ENCODE measurements at regions not wholly inside any gene's neighbourhood (a gene's known extent, or its start where the extent isn't known, plus 50 kb on each side); places are given as distances from the start of the nearest gene placed in this dataset.

DNA sequence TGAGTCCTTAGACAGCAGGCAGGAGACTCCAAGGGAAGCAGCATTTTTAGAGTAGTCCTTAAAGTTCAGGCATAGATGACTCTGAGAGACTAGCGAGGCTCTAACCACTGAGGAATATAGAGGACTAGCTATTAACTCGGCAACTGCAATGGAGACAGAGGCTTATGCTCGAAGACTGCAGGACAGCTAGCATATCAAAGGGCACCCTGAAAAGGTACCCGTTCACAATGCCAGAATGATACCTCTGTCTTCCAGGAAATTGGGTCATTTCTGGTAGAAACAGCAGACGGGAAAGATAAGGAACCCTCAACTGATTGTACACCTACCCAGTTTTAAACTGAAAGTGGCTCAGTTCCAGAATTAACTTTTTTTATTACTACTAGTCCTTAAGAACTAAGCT is 1204.0 kb upstream of the ZEB2 start:
- Histone ChIP-seq H3K4me1 (ENCODE audit: control insufficient read depth, insufficient read depth, low read length) (no peaks in the 10 kb centered on the region), H3K27ac (ENCODE audit: low read depth, low read length) (no peak overlapping the region), H3K27me3 (ENCODE audit: control insufficient read depth, insufficient read depth, low read length) (no peaks in the 10 kb centered on the region), H3K4me3 (ENCODE audit: low read depth, low read length) (no peak overlapping the region), H3K9me3 (ENCODE audit: control insufficient read depth, insufficient read depth, low read length) (peaks cover 2% of the 10 kb centered on the region), H3K36me3 (ENCODE audit: control insufficient read depth, insufficient read depth, low read length) (no peaks in the 10 kb centered on the region)
- WGBS (ENCODE audit: insufficient coverage): 90% methylated on average over 4 of the region's 5 CpGs
- DNase-seq (ENCODE audit: low read depth in 4 of 6, low spot score in 6 of 6): no peak

- no peak for DNase-seq (ENCODE audit: low read depth in 4 of 6, low spot score in 6 of 6)
- Histone ChIP-seq H3K27ac (ENCODE audit: low read depth, low read length) (no peak overlapping the region), H3K27me3 (ENCODE audit: control insufficient read depth, insufficient read depth, low read length) (no peaks in the 10 kb centered on the region), H3K4me3 (ENCODE audit: low read depth, low read length) (no peak overlapping the region), H3K9me3 (ENCODE audit: control insufficient read depth, insufficient read depth, low read length) (peaks cover 2% of the 10 kb centered on the region), H3K4me1 (ENCODE audit: control insufficient read depth, insufficient read depth, low read length) (no peaks in the 10 kb centered on the region), H3K36me3 (ENCODE audit: control insufficient read depth, insufficient read depth, low read length) (no peaks in the 10 kb centered on the region)
- WGBS (ENCODE audit: insufficient coverage): no CpG with 5 or more reads among the region's 1 CpG
Observed at GRCh38 chr2:145721681-145722080, 1201.8 kb upstream of the ZEB2 start.

- 100% methylated on average over 1 of the region's 2 CpGs for WGBS (ENCODE audit: insufficient coverage)
- no peaks in the 10 kb centered on the region for H3K27me3 ChIP-seq (ENCODE audit: control insufficient read depth, insufficient read depth, low read length)
Observed at GRCh38 chr2:145715601-145716000, 1195.7 kb upstream of the ZEB2 start.

GRCh38 chr2:145710303-145710702 is 1190.4 kb upstream of the ZEB2 start:
- Histone ChIP-seq H3K27ac (ENCODE audit: low read depth, low read length) (no peak overlapping the region), H3K4me3 (ENCODE audit: low read depth, low read length) (no peak overlapping the region), H3K27me3 (ENCODE audit: control insufficient read depth, insufficient read depth, low read length) (no peaks in the 10 kb centered on the region), H3K4me1 (ENCODE audit: control insufficient read depth, insufficient read depth, low read length) (no peaks in the 10 kb centered on the region), H3K9me3 (ENCODE audit: control insufficient read depth, insufficient read depth, low read length) (no peaks in the 10 kb centered on the region), H3K36me3 (ENCODE audit: control insufficient read depth, insufficient read depth, low read length) (no peaks in the 10 kb centered on the region)
- no CpG with 5 or more reads among the region's 2 CpGs for WGBS (ENCODE audit: insufficient coverage)
- no peak for DNase-seq (ENCODE audit: low read depth in 4 of 6, low spot score in 6 of 6)

More at GRCh38 chr2:145715601-145716000, 1195.7 kb upstream of the ZEB2 start:
- H3K27ac ChIP-seq (ENCODE audit: low read depth, low read length): no peak overlapping the region
- H3K9me3 ChIP-seq (ENCODE audit: control insufficient read depth, insufficient read depth, low read length): peaks cover 2% of the 10 kb centered on the region
- no peaks in the 10 kb centered on the region for H3K4me1 ChIP-seq (ENCODE audit: control insufficient read depth, insufficient read depth, low read length)
- no peak overlapping the region for H3K4me3 ChIP-seq (ENCODE audit: low read depth, low read length)
- no peaks in the 10 kb centered on the region for H3K36me3 ChIP-seq (ENCODE audit: control insufficient read depth, insufficient read depth, low read length)
- DNase-seq (ENCODE audit: low read depth in 4 of 6, low spot score in 6 of 6): no peak

GRCh38 chr2:145702305-145702704 is 1182.4 kb upstream of the ZEB2 start:
- Histone ChIP-seq H3K9me3 (ENCODE audit: control insufficient read depth, insufficient read depth, low read length) (no peaks in the 10 kb centered on the region), H3K4me3 (ENCODE audit: low read depth, low read length) (no peak overlapping the region), H3K36me3 (ENCODE audit: control insufficient read depth, insufficient read depth, low read length) (no peaks in the 10 kb centered on the region), H3K4me1 (ENCODE audit: control insufficient read depth, insufficient read depth, low read length) (no peaks in the 10 kb centered on the region), H3K27me3 (ENCODE audit: control insufficient read depth, insufficient read depth, low read length) (no peaks in the 10 kb centered on the region), H3K27ac (ENCODE audit: low read depth, low read length) (no peak overlapping the region)
- no CpG with 5 or more reads among the region's 1 CpG for WGBS (ENCODE audit: insufficient coverage)
- no peak for DNase-seq (ENCODE audit: low read depth in 4 of 6, low spot score in 6 of 6)

DNA sequence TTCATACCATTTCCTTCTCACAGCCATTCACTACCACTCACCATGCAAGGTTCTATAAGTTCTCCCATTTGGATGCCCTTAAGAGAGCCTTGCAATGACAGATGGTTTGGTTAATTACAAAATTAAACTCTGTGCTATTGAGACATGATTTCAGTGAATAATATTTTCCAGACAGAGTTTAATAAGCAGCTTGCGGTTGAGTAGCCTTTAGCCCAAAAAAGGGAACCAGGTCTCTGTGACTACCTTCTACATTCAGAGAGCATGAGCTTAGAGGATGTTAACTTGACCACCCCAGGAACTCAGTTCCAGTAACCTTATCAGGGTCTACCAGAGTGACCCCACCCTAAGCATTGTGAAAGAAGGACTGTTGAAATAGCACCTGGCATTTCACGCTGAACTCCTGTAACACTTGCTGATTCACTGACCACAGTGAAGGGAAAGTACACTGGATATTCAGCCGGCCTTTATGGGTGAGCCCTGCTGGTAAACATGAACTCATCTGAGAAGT is 1173.1 kb upstream of the ZEB2 start:
- WGBS (ENCODE audit: insufficient coverage): 100% methylated on average over 1 of the region's 3 CpGs
- no peaks in the 10 kb centered on the region for H3K4me1 ChIP-seq (ENCODE audit: control insufficient read depth, insufficient read depth, low read length)
- H3K9me3 ChIP-seq (ENCODE audit: control insufficient read depth, insufficient read depth, low read length): no peaks in the 10 kb centered on the region
- H3K4me3 ChIP-seq (ENCODE audit: low read depth, low read length): no peak overlapping the region
- no peak for DNase-seq (ENCODE audit: low read depth in 4 of 6, low spot score in 6 of 6)
- H3K27me3 ChIP-seq (ENCODE audit: control insufficient read depth, insufficient read depth, low read length): no peaks in the 10 kb centered on the region
- H3K27ac ChIP-seq (ENCODE audit: low read depth, low read length): no peak overlapping the region
- H3K36me3 ChIP-seq (ENCODE audit: control insufficient read depth, insufficient read depth, low read length): no peaks in the 10 kb centered on the region

- Histone ChIP-seq H3K36me3 (ENCODE audit: control insufficient read depth, insufficient read depth, low read length) (no peaks in the 10 kb centered on the region), H3K27ac (ENCODE audit: low read depth, low read length) (no peak overlapping the region), H3K27me3 (ENCODE audit: control insufficient read depth, insufficient read depth, low read length) (no peaks in the 10 kb centered on the region), H3K4me1 (ENCODE audit: control insufficient read depth, insufficient read depth, low read length) (no peaks in the 10 kb centered on the region), H3K9me3 (ENCODE audit: control insufficient read depth, insufficient read depth, low read length) (no peaks in the 10 kb centered on the region), H3K4me3 (ENCODE audit: low read depth, low read length) (no peak overlapping the region)
- no peak for DNase-seq (ENCODE audit: low read depth in 4 of 6, low spot score in 6 of 6)
- WGBS (ENCODE audit: insufficient coverage): no CpG with 5 or more reads among the region's 5 CpGs
Observed at GRCh38 chr2:145691659-145692058, 1171.7 kb upstream of the ZEB2 start.

- no CpG with 5 or more reads among the region's 5 CpGs for WGBS (ENCODE audit: insufficient coverage)
- H3K4me3 ChIP-seq (ENCODE audit: low read depth, low read length): no peak overlapping the region
Observed at GRCh38 chr2:145690183-145690778, 1170.4 kb upstream of the ZEB2 start.

DNA sequence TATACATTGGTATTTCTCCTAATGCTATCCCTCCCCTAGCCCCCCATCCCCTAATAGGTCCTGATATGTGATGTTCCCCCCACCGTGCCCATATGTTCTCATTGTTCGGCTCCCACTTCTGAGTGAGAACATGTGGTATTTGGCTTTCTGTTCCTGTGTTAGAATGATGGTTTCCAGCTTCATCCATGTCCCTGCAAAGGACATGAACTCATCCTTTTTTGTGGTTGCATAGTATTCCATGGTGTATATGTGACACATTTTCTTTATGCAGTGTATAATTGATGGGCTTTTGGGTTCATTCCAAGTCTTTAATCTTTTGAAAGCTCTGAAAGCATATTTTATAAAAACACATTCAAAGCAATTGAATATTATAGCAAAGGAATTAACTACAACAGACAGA is 1169.4 kb upstream of the ZEB2 start:
- H3K36me3 ChIP-seq (ENCODE audit: control insufficient read depth, insufficient read depth, low read length): no peaks in the 10 kb centered on the region
- no peaks in the 10 kb centered on the region for H3K9me3 ChIP-seq (ENCODE audit: control insufficient read depth, insufficient read depth, low read length)
- WGBS (ENCODE audit: insufficient coverage): no CpG with 5 or more reads among the region's 2 CpGs
- DNase-seq (ENCODE audit: low read depth in 4 of 6, low spot score in 6 of 6): no peak
- no peaks in the 10 kb centered on the region for H3K27me3 ChIP-seq (ENCODE audit: control insufficient read depth, insufficient read depth, low read length)
- H3K4me1 ChIP-seq (ENCODE audit: control insufficient read depth, insufficient read depth, low read length): no peaks in the 10 kb centered on the region
- H3K4me3 ChIP-seq (ENCODE audit: low read depth, low read length): no peak overlapping the region
- H3K27ac ChIP-seq (ENCODE audit: low read depth, low read length): no peak overlapping the region

More at GRCh38 chr2:145690183-145690778, 1170.4 kb upstream of the ZEB2 start:
- H3K27me3 ChIP-seq (ENCODE audit: control insufficient read depth, insufficient read depth, low read length): no peaks in the 10 kb centered on the region
- no peak overlapping the region for H3K27ac ChIP-seq (ENCODE audit: low read depth, low read length)
- H3K9me3 ChIP-seq (ENCODE audit: control insufficient read depth, insufficient read depth, low read length): no peaks in the 10 kb centered on the region
- H3K4me1 ChIP-seq (ENCODE audit: control insufficient read depth, insufficient read depth, low read length): no peaks in the 10 kb centered on the region
- H3K36me3 ChIP-seq (ENCODE audit: control insufficient read depth, insufficient read depth, low read length): no peaks in the 10 kb centered on the region
- no peak for DNase-seq (ENCODE audit: low read depth in 4 of 6, low spot score in 6 of 6)

- Histone ChIP-seq H3K9me3 (ENCODE audit: control insufficient read depth, insufficient read depth, low read length) (no peaks in the 10 kb centered on the region), H3K27me3 (ENCODE audit: control insufficient read depth, insufficient read depth, low read length) (no peaks in the 10 kb centered on the region), H3K36me3 (ENCODE audit: control insufficient read depth, insufficient read depth, low read length) (no peaks in the 10 kb centered on the region), H3K4me3 (ENCODE audit: low read depth, low read length) (no peak overlapping the region), H3K4me1 (ENCODE audit: control insufficient read depth, insufficient read depth, low read length) (no peaks in the 10 kb centered on the region), H3K27ac (ENCODE audit: low read depth, low read length) (no peak overlapping the region)
- DNase-seq (ENCODE audit: low read depth in 4 of 6, low spot score in 6 of 6): no peak
- 100% methylated on average over 2 of the region's 3 CpGs for WGBS (ENCODE audit: insufficient coverage)
Observed at GRCh38 chr2:145688156-145688555, 1168.2 kb upstream of the ZEB2 start.
